Keratinocyte (primary cell): ENCODE measurements at regions not wholly inside any gene's neighbourhood (a gene's known extent, or its start where the extent isn't known, plus 50 kb on each side); places are given as distances from the start of the nearest gene placed in this dataset.

Source experiments
- EZH2 ChIP-seq: IDR thresholded peaks from one replicate; pipeline ENCODE4 v1.6.1; 2012; ENCODE audit warnings: inconsistent platforms, mild to moderate bottlenecking, low read length, moderate library complexity
- TF ChIP-seq, protein P1 (sequence below), 3 experiments: IDR thresholded peaks in 1 of 3; conservative IDR thresholded peaks in 1 of 3; optimal IDR thresholded peaks in 1 of 3; 2 replicates in 2 of 3; 3 replicates in 1 of 3; pipeline versions ENCODE3 to v1.5.1; 2011; ENCODE audit warnings: low read length in 3 of 3, mild to moderate bottlenecking in 3 of 3, moderate library complexity in 2 of 3, control low read depth in 1 of 3, inconsistent platforms in 1 of 3; ENCODE audit not compliant: insufficient read depth in 2 of 3; ENCODE audit errors: extremely low read depth in 1 of 3

GRCh38 chr2:77590298-77590917 lies 68.2 kb upstream of the LRRTM4 start:
- TF ChIP-seq, protein P1, sequence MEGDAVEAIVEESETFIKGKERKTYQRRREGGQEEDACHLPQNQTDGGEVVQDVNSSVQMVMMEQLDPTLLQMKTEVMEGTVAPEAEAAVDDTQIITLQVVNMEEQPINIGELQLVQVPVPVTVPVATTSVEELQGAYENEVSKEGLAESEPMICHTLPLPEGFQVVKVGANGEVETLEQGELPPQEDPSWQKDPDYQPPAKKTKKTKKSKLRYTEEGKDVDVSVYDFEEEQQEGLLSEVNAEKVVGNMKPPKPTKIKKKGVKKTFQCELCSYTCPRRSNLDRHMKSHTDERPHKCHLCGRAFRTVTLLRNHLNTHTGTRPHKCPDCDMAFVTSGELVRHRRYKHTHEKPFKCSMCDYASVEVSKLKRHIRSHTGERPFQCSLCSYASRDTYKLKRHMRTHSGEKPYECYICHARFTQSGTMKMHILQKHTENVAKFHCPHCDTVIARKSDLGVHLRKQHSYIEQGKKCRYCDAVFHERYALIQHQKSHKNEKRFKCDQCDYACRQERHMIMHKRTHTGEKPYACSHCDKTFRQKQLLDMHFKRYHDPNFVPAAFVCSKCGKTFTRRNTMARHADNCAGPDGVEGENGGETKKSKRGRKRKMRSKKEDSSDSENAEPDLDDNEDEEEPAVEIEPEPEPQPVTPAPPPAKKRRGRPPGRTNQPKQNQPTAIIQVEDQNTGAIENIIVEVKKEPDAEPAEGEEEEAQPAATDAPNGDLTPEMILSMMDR (optimal IDR thresholded peaks at IDR 0.05 in 1 of 3, IDR thresholded peaks at IDR 0.05 in 1 of 3, conservative IDR thresholded peaks at IDR 0.05 in 1 of 3; ENCODE audit: extremely low read depth in 1 of 3, insufficient read depth in 2 of 3, low read length in 3 of 3) = no peak
- no peak for TF ChIP-seq EZH2
